ENCODE measurements at regions not wholly inside any gene's neighbourhood (a gene's known extent, or its start where the extent isn't known, plus 50 kb on each side); places are given as distances from the start of the nearest gene placed in this dataset.

GRCh38 chr10:107498983-107499382 is 334.5 kb upstream of the SORCS1 start:
- TF ChIP-seq POLR2A (IDR thresholded peaks at IDR 0.05; ENCODE audit: low read depth, low read length) (no peak), TAF1 (IDR thresholded peaks at IDR 0.05; ENCODE audit: low read depth, low read length) (no peak)
